Testis (tissue), 2 donors: ENCODE measurements at regions not wholly inside any gene's neighbourhood (a gene's known extent, or its start where the extent isn't known, plus 50 kb on each side); places are given as distances from the start of the nearest gene placed in this dataset.

ENCODE experiments used
- DNase-seq: peaks from one replicate; pipeline ENCODE4 v3.0.0-alpha.2; 2019
- H3K27ac ChIP-seq, 2 donors: fragments of 200-600 bp; sonication (generic); one replicate each; pipeline ENCODE4 v1.5.1; 2019
- H3K27me3 ChIP-seq: fragments of 200-600 bp; sonication (generic); one replicate; pipeline ENCODE4 v1.5.1; 2019
- H3K36me3 ChIP-seq: fragments of 200-600 bp; sonication (generic); one replicate; pipeline ENCODE4 v1.5.1; 2017; ENCODE audit warnings: low read depth; ENCODE audit errors: missing control alignments
- H3K4me1 ChIP-seq: fragments of 200-600 bp; sonication (generic); one replicate; pipeline ENCODE4 v1.5.1; 2019
- H3K4me3 ChIP-seq, 2 donors: fragments of 200-600 bp; sonication (generic); one replicate each; pipeline ENCODE4 v1.5.1; 2017 to 2019
- H3K9me3 ChIP-seq: fragments of 200-600 bp; sonication (generic); one replicate; pipeline ENCODE4 v1.5.1; 2017
- CTCF ChIP-seq, 3 experiments: fragments of 450-650 bp in 2 of 3; fragments of 200-600 bp in 1 of 3; sonication (generic) in 1 of 3; IDR thresholded peaks; one replicate each; pipeline ENCODE4 v1.5.1; 2016 to 2019; ENCODE audit warnings: antibody characterized with exemption in 3 of 3, mild to moderate bottlenecking in 2 of 3, moderate library complexity in 1 of 3
- POLR2A ChIP-seq: fragments of 450-650 bp; IDR thresholded peaks from one replicate; pipeline ENCODE4 v1.6.1; 2017; ENCODE audit warnings: antibody characterized with exemption, mild to moderate bottlenecking, moderate library complexity
- WGBS, 2 donors: methylation state at CpG; one replicate each; pipeline ENCODE4 v1.1.5; 2018; 5-methylcytosine and 5-hydroxymethylcytosine counted together
- intact Hi-C: fragments of 100-400 bp; cut with DNase I; formaldehyde crosslinking; loops from one replicate; pipeline ENCODE4 v1.15.1; 2023; ENCODE audit warnings: low total_unique reads

- H3K9me3 ChIP-seq, result no peaks in the 10 kb centered on the region
- DNase-seq, result no peak
- no peak overlapping the region for H3K27ac ChIP-seq
- H3K27me3 ChIP-seq, result no peaks in the 10 kb centered on the region
- H3K4me1 ChIP-seq, result peaks cover 3% of the 10 kb centered on the region
- no peak overlapping the region for H3K4me3 ChIP-seq
- no peaks in the 10 kb centered on the region for H3K36me3 ChIP-seq
- no peak for TF ChIP-seq CTCF (IDR thresholded peaks at IDR 0.05)
- no peak for TF ChIP-seq POLR2A
- 83 to 89% methylated on average over 3 of the region's 3 CpGs for WGBS, 2 donors
- intact Hi-C loops, result no loop called here
Measured at GRCh38 chr4:123510659-123511058, 114.1 kb downstream of the SPRY1 start.

GRCh38 chr4:123516576-123516975 lies 120.0 kb downstream of the SPRY1 start:
- intact Hi-C loops, result no loop called here
- Histone ChIP-seq H3K27me3 (no peaks in the 10 kb centered on the region), H3K36me3 (no peaks in the 10 kb centered on the region), H3K27ac (no peak overlapping the region), H3K4me1 (no peaks in the 10 kb centered on the region), H3K4me3 (no peak overlapping the region), H3K9me3 (no peaks in the 10 kb centered on the region)
- 57 to 68% methylated on average over 3 of the region's 3 CpGs for WGBS, 2 donors
- DNase-seq, result no peak
- TF ChIP-seq POLR2A, result no peak
- TF ChIP-seq CTCF (IDR thresholded peaks at IDR 0.05), result no peak

- Histone ChIP-seq H3K4me3 (no peak overlapping the region), H3K27ac (no peak overlapping the region), H3K4me1 (no peaks in the 10 kb centered on the region), H3K9me3 (no peaks in the 10 kb centered on the region), H3K36me3 (no peaks in the 10 kb centered on the region), H3K27me3 (no peaks in the 10 kb centered on the region)
- 45 to 61% methylated on average over 3 of the region's 3 CpGs for WGBS, 2 donors
- no peak for DNase-seq
- intact Hi-C loops, result no loop called here
- TF ChIP-seq POLR2A, result no peak
- TF ChIP-seq CTCF (IDR thresholded peaks at IDR 0.05), result no peak
Measured at GRCh38 chr4:123517176-123517575, 120.6 kb downstream of the SPRY1 start.

- no peak for TF ChIP-seq POLR2A
- no peak for TF ChIP-seq CTCF (IDR thresholded peaks at IDR 0.05)
- H3K4me3 ChIP-seq, result no peak overlapping the region
- intact Hi-C loops, result no loop called here
Measured at GRCh38 chr4:123517971-123518370, 121.4 kb downstream of the SPRY1 start.

DNA sequence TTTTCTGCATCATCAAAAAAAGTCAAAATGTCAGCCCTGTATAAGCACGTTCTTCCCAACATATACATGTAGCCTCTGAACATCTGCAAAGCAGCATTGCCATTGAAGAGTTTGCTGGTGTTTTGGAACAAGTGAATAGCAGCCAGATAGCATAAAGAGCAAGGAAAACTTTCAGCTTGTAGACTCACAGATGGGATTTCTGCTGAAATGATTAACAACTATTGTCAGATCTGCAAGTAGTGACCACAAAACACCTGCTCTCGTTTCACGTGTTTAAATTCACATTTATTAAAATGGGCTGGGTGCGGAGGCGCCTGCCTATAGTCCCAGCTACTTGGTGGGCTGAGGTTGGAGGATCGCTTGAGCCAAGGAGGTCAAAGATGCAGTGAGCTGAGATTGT lies 123.7 kb downstream of the SPRY1 start:
- Histone ChIP-seq H3K36me3 (no peaks in the 10 kb centered on the region), H3K27ac (no peak overlapping the region), H3K27me3 (no peaks in the 10 kb centered on the region), H3K4me1 (no peaks in the 10 kb centered on the region), H3K4me3 (no peak overlapping the region), H3K9me3 (no peaks in the 10 kb centered on the region)
- TF ChIP-seq CTCF (IDR thresholded peaks at IDR 0.05), result no peak
- no peak for TF ChIP-seq POLR2A
- 88 to 92% methylated on average over 6 of the region's 6 CpGs for WGBS, 2 donors
- no peak for DNase-seq
- intact Hi-C loops, result no loop called here

More at GRCh38 chr4:123517971-123518370, 121.4 kb downstream of the SPRY1 start:
- no peak for DNase-seq
- Histone ChIP-seq H3K27me3 (no peaks in the 10 kb centered on the region), H3K36me3 (no peaks in the 10 kb centered on the region), H3K4me1 (no peaks in the 10 kb centered on the region), H3K9me3 (no peaks in the 10 kb centered on the region), H3K27ac (no peak overlapping the region)
- 96% methylated on average over 3 of the region's 3 CpGs for WGBS, 2 donors
